Right lobe of liver (tissue), 4 donors: ENCODE measurements at regions not wholly inside any gene's neighbourhood (a gene's known extent, or its start where the extent isn't known, plus 50 kb on each side); places are given as distances from the start of the nearest gene placed in this dataset.

ENCODE experiments used
- CTCF ChIP-seq, 4 donors: fragments of 200-600 bp in 3 of 4; fragments of 450-650 bp in 1 of 4; IDR thresholded peaks; one replicate each; pipeline versions ENCODE4 v1.5.1 to v1.8.0; 2016 to 2022; ENCODE audit warnings: antibody characterized with exemption in 4 of 4, mild to moderate bottlenecking in 2 of 4
- POLR2A ChIP-seq: fragments of 450-650 bp; IDR thresholded peaks from one replicate; pipeline ENCODE4 v1.6.1; 2017; ENCODE audit warnings: antibody characterized with exemption, mild to moderate bottlenecking
- donor health status: DM: no; HTN: no; CAD: no.
- donor health status: DM: no; HTN: no; CAD: no.
- donor health status: DM: no; HTN: yes; CAD: no.

- TF ChIP-seq CTCF (IDR thresholded peaks at IDR 0.05): no peak
- TF ChIP-seq POLR2A: no peak
Observed at GRCh38 chr16:17769065-17769464, 298.3 kb upstream of the XYLT1 start.
